H9 (cell line): ENCODE measurements at regions not wholly inside any gene's neighbourhood (a gene's known extent, or its start where the extent isn't known, plus 50 kb on each side); places are given as distances from the start of the nearest gene placed in this dataset.

Source experiments
- DNase-seq: peaks from one replicate; pipeline ENCODE4 v3.0.0-alpha.2; 2017
- H2AFZ ChIP-seq: one replicate; pipeline ENCODE4 v1.6.1; 2013; ENCODE audit warnings: mild to moderate bottlenecking, low read length, control low read depth, moderate library complexity
- H2AK5ac ChIP-seq: 2 replicates; pipeline ENCODE4 v1.6.1; 2013; ENCODE audit warnings: low read length, control low read depth, mixed read lengths; ENCODE audit not compliant: insufficient read length
- H2BK120ac ChIP-seq: one replicate; pipeline ENCODE4 v1.6.1; 2013; ENCODE audit warnings: low read depth, mild to moderate bottlenecking, low read length, control low read depth, inconsistent platforms; ENCODE audit not compliant: poor library complexity, severe bottlenecking
- H2BK12ac ChIP-seq: 2 replicates; pipeline ENCODE4 v1.6.1; 2013; ENCODE audit warnings: low read length, control low read depth, mixed read lengths, low read depth; ENCODE audit not compliant: insufficient read length
- H2BK15ac ChIP-seq: 2 replicates; pipeline ENCODE4 v1.6.1; 2013; ENCODE audit warnings: low read depth, low read length, control low read depth
- H2BK20ac ChIP-seq: one replicate; pipeline ENCODE4 v1.6.1; 2013; ENCODE audit warnings: low read depth, mild to moderate bottlenecking, low read length, control low read depth, inconsistent platforms; ENCODE audit not compliant: poor library complexity, severe bottlenecking
- H2BK5ac ChIP-seq: 2 replicates; pipeline ENCODE4 v1.6.1; 2013; ENCODE audit warnings: low read length, control low read depth, mixed read lengths; ENCODE audit not compliant: insufficient read length
- H3K14ac ChIP-seq: 2 replicates; pipeline ENCODE4 v1.6.1; 2013; ENCODE audit warnings: low read length, control low read depth; ENCODE audit not compliant: insufficient read depth
- H3K18ac ChIP-seq: 2 replicates; pipeline ENCODE4 v1.6.1; 2013; ENCODE audit warnings: low read depth, mild to moderate bottlenecking, mixed read lengths, low read length, control low read depth; ENCODE audit not compliant: insufficient read length
- H3K23ac ChIP-seq: 2 replicates; pipeline ENCODE4 v1.6.1; 2013; ENCODE audit warnings: low read length, control low read depth, mixed read lengths, low read depth; ENCODE audit not compliant: insufficient read length
- H3K23me2 ChIP-seq: 2 replicates; pipeline ENCODE4 v1.6.1; 2013; ENCODE audit warnings: low read depth, mild to moderate bottlenecking, mixed read lengths, low read length, control low read depth; ENCODE audit not compliant: insufficient read length, poor library complexity, severe bottlenecking
- H3K27ac ChIP-seq: 2 replicates; pipeline ENCODE4 v1.5.1; 2013; ENCODE audit warnings: low read length, control low read depth, mixed read lengths, low read depth; ENCODE audit not compliant: insufficient read length
- H3K27me3 ChIP-seq: 2 replicates; pipeline ENCODE4 v1.6.1; 2013; ENCODE audit warnings: low read length, control low read depth, inconsistent platforms; ENCODE audit not compliant: insufficient read depth
- H3K4ac ChIP-seq: 2 replicates; pipeline ENCODE4 v1.6.1; 2013; ENCODE audit warnings: low read depth, mild to moderate bottlenecking, control low read depth, inconsistent platforms, low read length, moderate library complexity
- H3K4me1 ChIP-seq: 2 replicates; pipeline ENCODE4 v1.6.1; 2013; ENCODE audit warnings: low read length, control low read depth, inconsistent platforms; ENCODE audit not compliant: insufficient read depth
- H3K4me2 ChIP-seq: 2 replicates; pipeline ENCODE4 v1.6.1; 2013; ENCODE audit warnings: low read length, control low read depth, mixed read lengths; ENCODE audit not compliant: insufficient read length, insufficient read depth
- H3K56ac ChIP-seq: 2 replicates; pipeline ENCODE4 v1.6.1; 2013; ENCODE audit warnings: low read depth, mild to moderate bottlenecking, mixed read lengths, low read length, control low read depth; ENCODE audit not compliant: insufficient read length
- H3K79me1 ChIP-seq: 2 replicates; pipeline ENCODE4 v1.6.1; 2013; ENCODE audit warnings: low read depth, mild to moderate bottlenecking, moderate library complexity, low read length, control low read depth, inconsistent platforms; ENCODE audit not compliant: insufficient read depth, poor library complexity, severe bottlenecking
- H3K79me2 ChIP-seq: 2 replicates; pipeline ENCODE4 v1.6.1; 2013; ENCODE audit warnings: low read length, control low read depth, inconsistent platforms; ENCODE audit not compliant: insufficient read depth
- H3K9ac ChIP-seq: 2 replicates; pipeline ENCODE4 v1.6.1; 2013; ENCODE audit warnings: low read length, control low read depth, mixed read lengths; ENCODE audit not compliant: insufficient read length; ENCODE audit errors: extremely low read depth
- H3K9me3 ChIP-seq: one replicate; pipeline ENCODE4 v1.6.1; 2013; ENCODE audit warnings: low read depth, low read length, inconsistent platforms; ENCODE audit not compliant: control insufficient read depth
- H3T11ph ChIP-seq: one replicate; pipeline ENCODE4 v1.6.1; 2013; ENCODE audit warnings: mild to moderate bottlenecking, low read length, control low read depth, inconsistent platforms
- H4K20me1 ChIP-seq: one replicate; pipeline ENCODE4 v1.6.1; 2013; ENCODE audit not compliant: control insufficient read depth, insufficient read length, insufficient read depth
- H4K5ac ChIP-seq: 2 replicates; pipeline ENCODE4 v1.6.1; 2013; ENCODE audit warnings: low read depth, mild to moderate bottlenecking, mixed read lengths, low read length, control low read depth; ENCODE audit not compliant: insufficient read length
- H4K8ac ChIP-seq: replicated peaks from 2 replicates; pipeline ENCODE4 v1.6.1; 2013; ENCODE audit warnings: low read length, control low read depth, mixed read lengths, low read depth; ENCODE audit not compliant: insufficient read length
- H4K91ac ChIP-seq: 2 replicates; pipeline ENCODE4 v1.6.1; 2013; ENCODE audit warnings: low read depth, mild to moderate bottlenecking, moderate library complexity, mixed read lengths, low read length, control low read depth; ENCODE audit not compliant: insufficient read length
- H3K27ac Mint-ChIP-seq, 3 experiments: 2 replicates in 2 of 3; 3 replicates in 1 of 3; pipeline ENCODE4 v1.8.0; 2020 to 2021; ENCODE audit warnings: mixed read lengths in 3 of 3, mild to moderate bottlenecking in 1 of 3, moderate library complexity in 1 of 3
- H3K27me3 Mint-ChIP-seq: 2 replicates; pipeline ENCODE4 v1.8.0; 2021; ENCODE audit warnings: low read depth, mild to moderate bottlenecking, moderate library complexity, mixed read lengths
- H3K36me3 Mint-ChIP-seq, 3 experiments: 2 replicates in 2 of 3; 3 replicates in 1 of 3; pipeline ENCODE4 v1.8.0; 2020 to 2021; ENCODE audit warnings: low read depth in 3 of 3, mixed read lengths in 3 of 3; ENCODE audit not compliant: insufficient read depth in 1 of 3
- H3K4me1 Mint-ChIP-seq, 2 experiments: 2 replicates each; pipeline ENCODE4 v1.8.0; 2020; ENCODE audit warnings: mixed read lengths in 2 of 2
- H3K4me3 Mint-ChIP-seq, 2 experiments: 2 replicates in 1 of 2; 3 replicates in 1 of 2; pipeline ENCODE4 v1.8.0; 2020 to 2021; ENCODE audit warnings: mild to moderate bottlenecking in 2 of 2, mixed read lengths in 2 of 2, moderate library complexity in 1 of 2
- H3K9me3 Mint-ChIP-seq, 2 experiments: 2 replicates in 1 of 2; 3 replicates in 1 of 2; pipeline ENCODE4 v1.8.0; 2020; ENCODE audit warnings: mild to moderate bottlenecking in 2 of 2, mixed read lengths in 2 of 2, moderate library complexity in 1 of 2
- WGBS: extraction: QIAGEN DNeasy Blood & Tissue Kit; methylation state at CpG from one replicate; pipeline ENCODE4 v1.1.7; 2013; ENCODE audit warnings: missing lambda C conversion rate, low lambda C conversion rate, mixed read lengths; ENCODE audit not compliant: insufficient read length; ENCODE audit errors: extremely low coverage; 5-methylcytosine and 5-hydroxymethylcytosine counted together
- TF ChIP-seq, protein P1 (sequence below): fragments of 200-600 bp; sonication (generic); conservative IDR thresholded peaks from 3 replicates; pipeline ENCODE4 v1.8.0; 2021; ENCODE audit warnings: antibody characterized with exemption, mild to moderate bottlenecking

DNA sequence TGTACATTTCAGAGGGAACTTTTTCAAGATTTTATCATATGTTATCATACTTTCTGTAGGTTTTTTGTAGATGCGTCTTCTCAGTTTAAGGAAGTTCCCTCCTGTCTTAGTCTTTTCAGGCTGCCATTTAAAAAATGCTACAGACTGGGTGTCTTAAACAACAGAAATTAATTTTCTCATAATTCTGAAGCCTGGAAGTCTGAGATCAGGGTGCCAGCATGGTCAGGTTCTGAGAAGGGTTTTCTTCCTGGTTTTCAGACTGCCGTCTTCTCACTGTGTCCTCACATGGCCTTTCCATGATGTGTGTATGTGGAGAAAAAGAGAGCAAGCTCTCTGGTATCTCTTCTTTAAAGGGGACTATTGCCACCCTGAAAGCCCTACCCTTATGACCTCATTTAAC lies 189.9 kb upstream of the SOX2 start:
- H2BK5ac ChIP-seq, result no peak overlapping the region
- no peaks in the 10 kb centered on the region for H3K27me3 ChIP-seq
- no peak overlapping the region for H4K91ac ChIP-seq
- no peak overlapping the region for H2BK15ac ChIP-seq
- no peaks in the 10 kb centered on the region for H3K23me2 ChIP-seq
- peaks cover 0 to 18% (median 4%) of the 10 kb centered on the region in 3 experiments; a peak in 4 of 7 replicates for H3K36me3 Mint-ChIP-seq
- no peak overlapping the region for H3K4ac ChIP-seq
- H3K79me2 ChIP-seq, result no peaks in the 10 kb centered on the region
- H3K4me3 Mint-ChIP-seq, result no peak overlapping the region
- H3K4me1 ChIP-seq, result no peaks in the 10 kb centered on the region
- H3K27ac ChIP-seq, result no peak overlapping the region
- no peak overlapping the region for H3K18ac ChIP-seq
- no peak for DNase-seq
- no CpG with 5 or more reads among the region's 2 CpGs for WGBS
- H4K5ac ChIP-seq, result no peak overlapping the region
- no peak overlapping the region for H2AK5ac ChIP-seq
- no peak overlapping the region for H3K27ac Mint-ChIP-seq
- no peak overlapping the region for H3T11ph ChIP-seq
- no peak overlapping the region for H3K9ac ChIP-seq
- H3K56ac ChIP-seq, result no peak overlapping the region
- no peaks in the 10 kb centered on the region for H3K79me1 ChIP-seq
- TF ChIP-seq, protein P1, sequence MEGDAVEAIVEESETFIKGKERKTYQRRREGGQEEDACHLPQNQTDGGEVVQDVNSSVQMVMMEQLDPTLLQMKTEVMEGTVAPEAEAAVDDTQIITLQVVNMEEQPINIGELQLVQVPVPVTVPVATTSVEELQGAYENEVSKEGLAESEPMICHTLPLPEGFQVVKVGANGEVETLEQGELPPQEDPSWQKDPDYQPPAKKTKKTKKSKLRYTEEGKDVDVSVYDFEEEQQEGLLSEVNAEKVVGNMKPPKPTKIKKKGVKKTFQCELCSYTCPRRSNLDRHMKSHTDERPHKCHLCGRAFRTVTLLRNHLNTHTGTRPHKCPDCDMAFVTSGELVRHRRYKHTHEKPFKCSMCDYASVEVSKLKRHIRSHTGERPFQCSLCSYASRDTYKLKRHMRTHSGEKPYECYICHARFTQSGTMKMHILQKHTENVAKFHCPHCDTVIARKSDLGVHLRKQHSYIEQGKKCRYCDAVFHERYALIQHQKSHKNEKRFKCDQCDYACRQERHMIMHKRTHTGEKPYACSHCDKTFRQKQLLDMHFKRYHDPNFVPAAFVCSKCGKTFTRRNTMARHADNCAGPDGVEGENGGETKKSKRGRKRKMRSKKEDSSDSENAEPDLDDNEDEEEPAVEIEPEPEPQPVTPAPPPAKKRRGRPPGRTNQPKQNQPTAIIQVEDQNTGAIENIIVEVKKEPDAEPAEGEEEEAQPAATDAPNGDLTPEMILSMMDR, result no peak
- no peak overlapping the region for H2BK20ac ChIP-seq
- no peaks in the 10 kb centered on the region for H3K9me3 ChIP-seq
- H3K4me2 ChIP-seq, result no peak overlapping the region
- no peak overlapping the region for H2BK12ac ChIP-seq
- H2BK120ac ChIP-seq, result no peak overlapping the region
- no peaks in the 10 kb centered on the region for H3K27me3 Mint-ChIP-seq
- H3K4me1 Mint-ChIP-seq, result no peaks in the 10 kb centered on the region
- H3K23ac ChIP-seq, result no peak overlapping the region
- no peak overlapping the region for H2AFZ ChIP-seq
- H3K14ac ChIP-seq, result no peak overlapping the region
- H3K9me3 Mint-ChIP-seq, result peaks cover 10 to 14% of the 10 kb centered on the region in 2 experiments
- no peak overlapping the region for H4K8ac ChIP-seq
- H4K20me1 ChIP-seq, result no peaks in the 10 kb centered on the region
